Endometrium (tissue), 2 donors: ENCODE measurements at regions not wholly inside any gene's neighbourhood (a gene's known extent, or its start where the extent isn't known, plus 50 kb on each side); places are given as distances from the start of the nearest gene placed in this dataset.
"Not testable (repeated sequence)": the region's sequence is repeated elsewhere in the genome, so short reads cannot be mapped to it uniquely, and the experiment has no call there.

ENCODE experiments used
- FAIRE-seq: peaks from 2 replicates; lab custom pipeline; 2012; peaks lifted over from hg19 to GRCh38; lab: Jason Lieb, UNC
- donor health status: control.
- donor health status: control.

DNA sequence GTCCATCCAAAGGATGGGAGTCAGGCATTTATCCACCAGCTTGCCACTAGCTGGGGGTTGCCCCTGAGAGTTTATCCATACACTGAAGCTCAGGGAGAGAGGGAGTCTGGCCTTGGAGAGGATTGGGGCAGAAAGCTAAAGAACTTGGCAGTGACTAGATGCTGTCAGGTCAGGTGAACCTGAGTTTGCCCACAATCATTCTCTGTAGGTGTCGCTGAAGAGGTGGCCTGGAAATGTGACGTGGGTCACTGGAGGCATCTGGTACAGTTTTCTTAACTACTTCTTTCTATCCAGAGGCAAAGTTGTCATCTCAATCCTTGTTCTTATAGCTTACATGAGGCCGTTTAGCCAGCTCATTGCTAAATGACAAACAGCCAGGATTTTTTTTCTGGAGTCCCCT lies 298.0 kb upstream of the CTNNB1 start:
- no peak for FAIRE-seq

DNA sequence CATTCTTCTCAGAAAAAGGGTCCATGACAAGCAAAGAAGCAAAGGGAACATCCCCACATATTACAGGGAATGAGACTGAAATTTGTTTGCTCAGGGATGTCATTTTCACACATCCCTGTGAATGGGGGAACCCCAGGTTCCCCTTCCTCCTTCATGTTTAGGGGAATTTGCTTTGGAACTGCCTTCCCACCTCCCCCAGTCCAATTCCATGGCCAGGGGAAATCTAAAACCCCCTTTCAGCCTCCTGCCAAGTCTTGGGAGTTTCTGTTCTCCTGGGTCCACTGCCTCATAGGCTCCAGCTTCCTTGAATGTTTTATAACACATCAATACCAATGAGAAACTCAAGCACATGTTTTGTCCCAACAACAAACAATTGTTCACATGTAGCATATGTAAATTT lies 297.5 kb upstream of the CTNNB1 start:
- FAIRE-seq = no peak

DNA sequence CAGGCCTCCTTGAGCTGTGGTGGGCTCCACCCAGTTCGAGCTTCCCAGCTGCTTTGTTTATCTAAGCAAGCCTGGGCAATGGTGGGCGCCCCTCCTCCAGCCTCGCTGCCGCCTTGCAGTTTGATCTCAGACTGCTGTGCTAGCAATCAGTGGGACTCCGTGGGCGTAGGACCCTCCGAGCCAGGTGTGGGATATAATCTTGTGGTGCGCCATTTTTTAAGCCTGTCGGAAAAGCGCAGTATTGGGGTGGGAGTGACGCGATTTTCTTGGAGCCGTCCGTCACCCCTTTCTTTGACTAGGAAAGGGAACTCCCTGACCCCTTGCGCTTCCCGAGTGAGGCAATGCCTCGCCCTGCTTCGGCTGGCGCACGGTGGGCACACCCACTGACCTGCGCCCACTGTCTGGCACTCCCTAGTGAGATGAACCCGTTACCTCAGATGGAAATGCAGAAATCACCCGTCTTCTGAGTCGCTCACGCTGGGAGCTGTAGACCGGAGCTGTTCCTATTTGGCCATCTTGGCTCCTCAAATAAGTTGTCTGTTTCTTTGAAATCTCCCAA lies 291.3 kb upstream of the CTNNB1 start:
- FAIRE-seq = not testable (repeated sequence)

DNA sequence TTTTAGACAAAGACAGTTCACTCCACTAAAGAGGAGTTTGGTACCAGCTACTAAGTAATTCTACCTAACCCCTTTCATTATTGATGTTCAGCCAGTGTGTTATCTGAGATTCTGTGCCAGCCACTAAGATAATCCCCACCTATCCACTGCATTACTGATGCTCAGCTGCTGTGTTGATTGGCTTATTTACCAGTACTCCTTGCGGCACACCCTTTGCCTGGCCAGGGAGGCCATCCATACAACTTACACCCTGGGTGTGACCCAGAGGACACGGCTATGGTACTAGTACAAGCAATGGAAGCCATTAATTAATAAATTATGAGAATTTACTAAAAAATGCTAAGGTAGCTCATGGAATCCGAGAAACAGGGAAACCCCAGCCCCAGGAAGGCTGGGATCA lies 290.7 kb upstream of the CTNNB1 start:
- no peak for FAIRE-seq

DNA sequence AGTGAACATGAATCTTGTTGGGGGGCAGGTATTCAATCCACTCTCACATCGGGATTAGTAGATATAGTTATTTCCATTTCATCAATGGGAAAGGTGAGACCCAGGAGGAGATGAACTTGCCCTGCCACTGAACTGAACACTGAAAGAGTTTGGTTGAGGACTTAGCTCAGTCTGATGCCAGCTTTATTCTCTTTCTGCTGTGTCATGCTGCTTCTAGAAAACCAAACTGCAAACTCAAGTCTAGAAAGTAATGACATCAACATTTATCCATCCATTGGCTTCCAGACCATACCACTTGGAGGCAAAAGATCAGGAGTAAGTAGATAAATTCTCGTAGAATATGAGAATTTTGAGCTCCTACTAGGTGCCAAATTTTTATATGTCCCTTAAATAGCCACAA lies 288.0 kb upstream of the CTNNB1 start:
- FAIRE-seq = no peak

DNA sequence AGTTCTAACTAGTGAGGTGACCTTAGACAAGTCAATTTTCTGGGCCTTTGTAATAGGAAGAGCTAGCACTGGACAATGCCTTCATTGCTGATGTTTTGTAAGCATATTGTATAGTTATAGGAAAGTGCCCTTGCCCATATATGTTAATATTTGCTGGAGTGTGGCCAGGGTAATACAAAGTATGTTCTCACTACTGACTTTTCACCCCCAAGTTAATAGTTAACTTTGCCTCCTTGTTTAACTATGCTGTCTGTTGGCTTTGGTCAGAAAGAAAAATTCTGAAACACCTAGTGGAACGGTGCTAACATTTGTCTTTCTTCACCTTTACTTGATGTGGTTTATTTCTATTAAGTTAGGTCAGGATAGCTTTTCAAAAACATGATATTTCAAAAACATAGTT lies 287.4 kb upstream of the CTNNB1 start:
- no peak for FAIRE-seq

DNA sequence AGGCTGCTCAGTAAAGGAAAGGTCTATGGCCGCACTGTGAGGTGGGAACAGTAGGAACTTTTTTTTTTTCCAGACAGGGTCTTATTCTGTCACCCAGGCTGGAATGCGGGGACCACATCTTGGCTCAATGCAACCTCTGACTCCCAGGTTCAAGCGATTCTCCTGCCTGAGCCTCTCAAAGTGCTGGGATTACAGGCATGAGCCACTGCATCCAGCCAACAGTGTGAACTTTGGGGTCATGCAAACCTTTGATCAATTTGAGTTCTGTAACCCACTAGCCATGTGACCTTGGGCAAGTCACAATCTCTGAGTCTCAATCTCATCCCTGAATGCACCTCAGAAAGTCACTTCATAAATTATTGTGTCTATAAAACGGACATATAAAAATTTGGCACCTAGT lies 286.8 kb upstream of the CTNNB1 start:
- no peak for FAIRE-seq

DNA sequence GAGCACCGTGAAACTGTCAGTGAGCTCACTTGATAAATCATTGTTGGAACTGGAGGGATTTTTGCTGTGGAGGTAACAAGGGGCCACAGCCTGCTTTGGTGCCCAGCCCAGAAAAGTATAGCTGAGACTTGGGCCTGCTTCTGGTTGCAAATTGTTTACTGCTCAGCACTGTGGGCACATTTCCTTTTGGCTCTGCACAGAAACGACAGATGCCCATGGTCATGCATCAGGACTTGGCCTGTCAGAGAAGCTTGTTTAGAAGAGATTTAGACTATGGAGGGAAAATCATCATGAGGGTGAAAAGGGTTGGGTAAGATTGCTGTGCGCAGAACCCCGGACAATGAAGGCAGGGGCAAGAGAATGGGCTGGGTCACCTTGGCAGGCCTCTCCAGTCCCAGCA lies 286.1 kb upstream of the CTNNB1 start:
- FAIRE-seq = no peak

DNA sequence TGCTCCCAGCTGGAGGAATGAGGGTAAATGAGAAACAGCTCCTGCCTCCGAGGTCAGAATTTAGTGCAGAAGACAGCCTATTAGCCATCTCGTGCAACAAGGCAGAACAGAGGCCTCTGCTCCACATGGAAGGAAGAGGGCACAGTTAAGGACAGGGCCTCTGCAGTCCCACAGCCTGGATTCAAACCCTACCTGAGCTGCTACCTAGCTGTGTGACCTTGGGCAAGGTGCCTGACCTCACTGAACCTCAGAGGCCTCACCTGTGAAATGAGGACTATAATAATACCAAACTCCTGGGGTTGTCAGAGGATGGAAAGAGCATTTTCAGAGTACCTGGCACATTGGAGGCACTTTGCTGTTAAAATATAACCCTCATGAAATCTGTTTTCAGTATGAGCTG lies 285.7 kb upstream of the CTNNB1 start:
- FAIRE-seq = no peak

DNA sequence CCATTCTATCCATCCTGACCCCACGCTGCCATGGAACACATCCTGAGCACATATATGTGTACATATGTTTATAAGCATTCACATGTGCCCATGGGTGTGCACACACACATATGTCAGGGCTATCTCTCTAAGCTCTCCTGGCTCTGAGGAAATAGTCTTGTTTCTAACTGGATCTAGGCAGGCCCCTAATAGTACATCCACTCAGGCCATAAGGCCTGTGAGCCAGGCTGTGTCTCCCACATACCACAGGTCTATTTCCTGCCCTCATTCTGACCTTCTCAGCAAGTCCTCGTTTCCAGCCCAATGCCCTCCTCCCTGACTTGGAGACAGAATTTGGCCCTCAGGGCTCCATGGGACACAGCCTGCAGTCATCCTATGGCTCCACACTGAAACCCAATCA lies 284.8 kb upstream of the CTNNB1 start:
- no peak for FAIRE-seq

DNA sequence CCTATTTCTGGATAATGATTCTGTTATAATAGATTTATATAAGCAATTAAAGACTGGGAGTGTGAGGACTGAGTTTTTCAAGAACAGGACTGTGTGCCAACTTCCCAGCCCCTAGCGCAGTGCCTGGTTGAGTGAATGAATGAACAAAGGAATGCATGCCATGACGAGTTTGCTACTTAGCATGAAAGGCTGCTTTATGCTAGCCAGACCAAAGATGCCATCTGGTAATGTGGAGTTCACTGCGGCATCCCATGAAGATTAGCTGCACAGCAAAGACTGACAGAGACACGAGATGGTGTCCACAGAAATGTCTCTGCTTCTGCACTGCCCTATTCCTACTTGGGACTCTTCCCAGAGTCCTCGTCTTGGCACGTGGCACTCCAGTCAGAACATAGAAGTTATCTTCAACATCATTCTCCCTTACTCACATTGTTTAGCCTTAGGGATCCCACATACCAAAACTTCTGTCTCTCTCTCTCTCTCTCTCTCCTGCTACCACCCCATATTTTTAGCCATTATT lies 283.9 kb upstream of the CTNNB1 start:
- no peak for FAIRE-seq

DNA sequence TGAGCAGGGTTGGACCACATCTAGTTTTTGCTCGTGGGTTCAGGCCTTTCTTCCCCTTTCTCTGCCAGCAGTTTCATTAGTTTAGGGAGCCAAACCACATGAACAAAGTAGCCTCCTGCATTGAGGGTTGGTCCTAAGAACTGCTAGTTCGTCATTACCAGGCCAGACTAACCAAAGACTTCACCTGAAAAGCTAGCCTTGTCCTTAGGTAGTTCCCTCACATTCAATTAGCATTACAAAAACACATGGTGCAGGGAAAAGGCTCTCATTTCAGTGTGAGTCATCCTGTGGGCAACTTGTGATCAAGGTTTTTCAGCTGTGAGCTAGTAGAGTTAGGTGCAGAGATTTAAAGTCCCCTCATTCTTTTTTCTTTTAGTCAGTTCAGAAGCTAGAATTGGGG lies 279.3 kb upstream of the CTNNB1 start:
- no peak for FAIRE-seq

DNA sequence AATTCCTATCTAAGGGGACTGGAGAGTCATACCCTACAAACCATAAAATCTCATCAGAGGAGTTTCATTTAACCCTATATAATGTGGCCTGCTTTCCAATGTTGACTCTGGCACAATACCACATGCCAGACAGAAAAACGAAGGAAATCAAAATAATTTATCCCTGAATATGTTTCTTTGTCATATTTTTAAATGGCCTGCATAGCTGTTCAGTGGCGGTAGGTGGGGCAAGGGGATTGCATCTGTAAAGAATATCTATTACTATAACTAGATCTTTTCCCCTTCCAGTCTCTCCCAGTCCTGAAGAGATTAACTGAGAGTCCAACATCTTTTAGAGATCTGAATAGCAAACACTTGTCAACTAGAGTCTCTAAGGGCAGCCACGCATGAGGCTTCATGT lies 278.1 kb upstream of the CTNNB1 start:
- FAIRE-seq = no peak

DNA sequence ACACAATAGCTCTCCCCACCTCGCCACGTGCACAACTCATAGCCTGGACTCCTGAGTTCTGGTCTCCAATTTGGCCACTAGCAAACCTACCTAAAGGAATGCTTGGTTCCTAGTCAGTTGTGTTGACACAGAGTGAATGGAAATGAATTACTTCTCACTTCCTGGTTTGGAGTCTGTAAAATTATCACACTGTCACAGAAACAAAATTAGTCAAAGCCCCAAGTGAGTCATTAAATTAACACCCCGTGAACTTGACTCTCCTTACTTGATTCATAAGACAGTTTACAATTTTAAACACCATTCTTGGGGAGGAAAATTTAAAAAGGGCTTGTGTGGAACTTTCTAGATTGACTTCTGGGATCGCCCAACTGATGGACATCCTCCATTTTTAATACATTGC lies 276.2 kb upstream of the CTNNB1 start:
- FAIRE-seq = no peak

DNA sequence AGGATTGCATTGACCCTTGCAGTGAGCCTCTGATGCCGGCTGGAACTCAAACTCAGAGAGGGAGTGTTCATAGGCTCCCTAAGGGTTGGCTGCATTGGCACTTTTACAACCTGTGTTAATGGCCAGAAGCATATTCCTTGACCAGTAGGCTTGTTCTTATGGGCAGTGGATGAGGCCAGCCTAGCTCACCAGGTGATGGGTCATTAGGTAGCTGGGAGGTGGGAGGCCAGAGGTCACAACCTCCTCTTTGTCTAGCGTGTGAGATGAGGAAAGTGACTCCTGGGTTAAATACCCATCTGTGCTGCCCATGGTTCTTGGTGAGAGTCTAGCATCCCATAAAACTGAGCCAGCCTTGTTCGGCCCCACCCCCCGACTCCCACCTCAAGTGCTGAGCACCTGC lies 275.7 kb upstream of the CTNNB1 start:
- no peak for FAIRE-seq

DNA sequence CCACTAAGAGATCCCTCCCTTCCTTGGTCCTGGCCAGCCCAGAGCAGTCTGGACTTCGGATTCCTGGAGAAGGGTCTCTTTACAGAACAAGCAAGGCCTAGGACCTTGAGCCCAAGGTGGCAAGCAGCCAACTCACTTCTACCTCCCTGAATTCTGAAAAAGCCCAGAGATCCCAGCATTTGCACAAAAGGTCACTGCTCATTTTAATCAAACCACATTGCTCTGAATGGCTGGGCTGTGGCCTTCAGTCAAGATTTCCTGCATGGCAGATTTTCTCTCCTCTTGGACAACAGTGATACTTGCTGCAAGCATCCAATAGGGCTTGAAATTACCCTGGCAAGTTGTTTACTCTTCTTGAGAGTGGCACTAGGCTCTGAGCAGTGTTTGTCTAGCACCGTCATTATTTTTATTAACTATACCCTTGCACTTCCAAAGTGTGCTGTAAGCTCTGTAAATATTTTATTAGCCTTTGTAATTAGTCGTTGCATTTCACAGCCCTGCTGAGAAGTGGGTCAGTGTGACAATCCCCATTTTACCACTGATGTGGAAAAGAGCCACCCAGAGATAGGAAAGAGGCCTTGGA lies 274.7 kb upstream of the CTNNB1 start:
- no peak for FAIRE-seq

DNA sequence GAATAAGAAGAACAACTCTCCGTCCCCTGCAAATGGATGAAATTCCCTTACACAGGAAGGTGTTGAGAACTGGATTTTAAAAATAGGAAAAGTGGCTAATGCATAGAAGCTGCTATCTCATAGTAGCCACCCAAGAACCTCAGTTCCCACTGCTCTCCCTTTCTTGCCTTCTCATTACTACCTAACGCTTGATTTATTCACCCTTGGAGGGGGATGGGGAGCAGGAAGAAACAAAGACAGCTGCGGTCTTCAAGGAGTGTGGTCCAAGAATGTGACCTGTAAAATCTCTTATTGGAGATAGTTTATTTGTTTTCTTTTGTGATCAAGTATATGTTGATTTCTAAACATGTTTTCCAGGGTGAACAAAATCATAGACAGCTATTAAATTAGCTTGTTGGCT lies 274.1 kb upstream of the CTNNB1 start:
- no peak for FAIRE-seq

DNA sequence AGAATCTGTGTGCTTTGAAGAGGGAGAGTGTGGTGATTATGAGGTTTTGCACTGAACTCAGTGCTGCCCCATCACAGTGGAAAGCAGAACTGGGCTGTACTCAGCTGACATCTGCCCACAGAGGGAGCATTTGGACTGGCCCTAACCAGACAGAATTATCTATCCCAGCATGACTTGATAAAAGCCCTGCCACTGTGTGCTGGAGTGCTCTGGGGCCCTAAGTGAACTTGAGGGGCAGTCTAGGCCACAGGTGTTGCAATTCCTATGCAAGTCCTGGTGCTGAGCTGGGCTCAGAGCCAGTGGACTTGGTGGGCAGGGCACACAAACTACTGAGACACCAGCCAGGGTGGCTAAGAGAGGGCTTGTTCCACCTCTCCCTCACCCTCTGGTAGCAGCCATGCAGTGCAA lies 269.2 kb upstream of the CTNNB1 start:
- no peak for FAIRE-seq

DNA sequence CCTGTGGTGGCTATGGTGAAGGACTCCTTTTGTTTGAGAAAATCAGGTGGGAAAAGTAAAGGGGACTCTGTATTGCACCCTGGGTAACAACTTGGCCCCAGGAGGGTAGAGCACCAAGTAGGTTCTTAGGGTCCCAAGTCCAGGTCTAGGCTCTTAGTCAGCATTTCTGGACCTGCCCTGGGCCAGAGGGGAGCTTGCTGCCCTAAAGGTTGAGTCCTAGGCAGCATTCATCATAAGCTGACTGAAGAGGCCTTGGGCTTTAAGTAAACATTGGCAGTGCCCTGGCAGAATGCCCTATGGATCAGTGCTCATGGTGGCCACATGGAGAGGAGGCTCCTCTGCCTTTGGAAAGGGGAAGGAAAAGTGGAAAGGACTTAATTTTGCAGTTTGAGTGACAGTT lies 268.5 kb upstream of the CTNNB1 start:
- no peak for FAIRE-seq

DNA sequence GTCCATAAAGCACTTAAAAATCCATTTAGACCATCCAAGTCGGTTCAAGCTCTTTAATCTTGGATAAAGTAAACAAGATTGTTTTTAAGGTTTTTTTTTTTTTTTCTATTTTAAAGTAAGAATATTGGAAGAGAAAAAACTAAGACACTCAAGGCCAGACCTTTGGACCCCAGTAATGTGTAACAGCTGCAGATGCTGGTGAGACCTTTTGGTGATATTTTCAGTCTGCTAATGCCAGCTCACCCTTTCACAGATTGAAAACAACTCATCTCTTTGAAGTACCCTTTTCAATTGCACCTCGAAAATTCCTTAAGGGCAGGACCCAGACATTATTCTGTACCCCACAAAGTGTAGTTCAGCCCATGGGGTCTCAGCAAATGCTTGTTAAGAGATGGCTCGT lies 260.7 kb upstream of the CTNNB1 start:
- no peak for FAIRE-seq

DNA sequence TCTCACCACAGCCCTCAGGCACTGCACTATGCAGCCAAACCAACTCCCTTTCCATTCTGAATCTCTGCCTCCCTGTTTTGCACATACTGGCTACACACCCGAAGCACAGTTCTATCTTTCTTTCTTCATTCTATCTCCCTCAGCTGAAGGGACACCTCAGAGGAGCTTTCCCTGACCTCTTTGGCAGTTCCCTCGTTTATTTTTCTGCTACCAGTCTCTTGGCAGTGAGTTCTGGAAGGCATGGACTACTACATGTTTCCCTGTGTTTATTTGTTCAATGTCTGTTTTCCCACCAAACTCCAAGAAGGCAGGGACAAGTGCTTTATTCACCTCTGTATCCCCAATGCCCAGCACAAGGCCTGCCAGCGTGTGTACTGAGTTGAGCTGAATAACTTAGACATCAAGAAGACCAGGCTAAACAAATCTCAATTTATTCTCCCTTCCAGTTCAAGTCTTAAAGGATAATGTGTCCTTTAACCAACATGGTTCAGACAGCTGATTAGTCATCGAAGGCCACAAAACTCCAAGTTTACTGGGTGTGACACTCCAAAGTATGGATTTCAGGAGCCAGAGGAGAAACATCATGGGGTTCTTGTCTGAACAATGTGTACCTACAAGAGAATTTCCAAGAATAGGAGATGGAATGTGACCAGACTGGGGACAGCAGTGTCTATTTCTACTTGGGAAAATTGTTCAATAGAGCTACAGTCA lies 260.1 kb upstream of the CTNNB1 start:
- no peak for FAIRE-seq

DNA sequence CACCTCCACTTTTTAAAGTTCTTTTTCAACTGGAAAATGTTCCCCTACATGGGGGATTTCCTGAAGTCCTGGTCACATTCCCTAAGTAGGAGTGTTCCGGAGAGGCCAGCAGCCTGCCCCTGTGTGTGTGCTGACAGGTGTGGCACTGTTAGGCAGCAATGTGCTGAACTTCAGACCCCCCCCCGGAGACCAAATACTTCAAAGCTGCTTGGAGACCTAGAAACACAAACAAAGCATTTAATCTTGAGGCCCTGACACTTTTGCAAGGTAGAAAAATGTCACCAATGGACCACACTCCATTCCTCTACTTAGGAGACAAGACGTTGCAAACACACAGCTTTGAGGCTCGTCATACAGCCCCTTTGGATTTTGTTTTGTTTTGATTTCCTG lies 259.6 kb upstream of the CTNNB1 start:
- FAIRE-seq = no peak

DNA sequence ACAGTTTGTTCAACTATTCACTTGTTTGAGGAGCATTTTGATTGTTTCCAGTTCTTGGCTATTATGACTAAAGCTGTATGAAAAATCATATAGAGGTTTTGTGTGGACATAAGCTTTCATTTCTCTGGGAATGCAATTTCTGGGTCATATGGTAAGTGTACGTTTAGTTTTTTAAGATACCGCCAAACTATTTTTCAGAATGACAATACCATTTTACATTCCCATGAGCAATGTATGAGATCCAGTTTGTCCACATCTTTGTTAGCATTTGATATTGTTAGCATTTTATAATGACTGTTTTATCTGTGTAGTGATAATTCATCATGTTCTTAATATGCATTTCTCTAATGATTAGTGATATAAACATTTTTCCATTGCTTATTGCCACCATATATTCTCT lies 258.7 kb upstream of the CTNNB1 start:
- no peak for FAIRE-seq

DNA sequence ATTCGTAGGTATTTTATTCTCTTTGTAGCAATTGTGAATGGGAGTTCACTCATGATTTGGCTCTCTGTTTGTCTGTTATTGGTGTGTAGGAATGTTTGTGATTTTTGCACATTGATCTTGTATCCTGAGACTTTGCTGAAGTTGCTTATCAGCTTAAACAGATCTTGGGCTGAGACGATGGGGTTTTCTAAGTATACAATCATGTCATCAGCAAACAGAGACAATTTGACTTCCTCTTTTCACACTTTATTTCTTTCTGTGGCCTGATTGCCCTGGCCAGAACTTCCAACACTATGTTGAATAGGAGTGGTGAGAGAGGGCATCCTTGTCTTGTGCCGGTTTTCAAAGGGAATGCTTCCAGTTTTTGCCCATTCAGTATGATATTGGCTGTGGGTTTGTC lies 252.3 kb upstream of the CTNNB1 start:
- not testable (repeated sequence) for FAIRE-seq
